Hypothalamus (tissue), 51 donors: ENCODE measurements at regions not wholly inside any gene's neighbourhood (a gene's known extent, or its start where the extent isn't known, plus 50 kb on each side); places are given as distances from the start of the nearest gene placed in this dataset.
A peak's percentile ranks its signal among the peaks of the same experiment; 100 is the strongest.
"Not testable (repeated sequence)": the region's sequence is repeated elsewhere in the genome, so short reads cannot be mapped to it uniquely, and the experiment has no call there.

Experiments
- DNase-seq, 51 donors: peaks; one replicate each; lab custom pipeline; 2025; lab: John Stamatoyannopoulos, UW

DNA sequence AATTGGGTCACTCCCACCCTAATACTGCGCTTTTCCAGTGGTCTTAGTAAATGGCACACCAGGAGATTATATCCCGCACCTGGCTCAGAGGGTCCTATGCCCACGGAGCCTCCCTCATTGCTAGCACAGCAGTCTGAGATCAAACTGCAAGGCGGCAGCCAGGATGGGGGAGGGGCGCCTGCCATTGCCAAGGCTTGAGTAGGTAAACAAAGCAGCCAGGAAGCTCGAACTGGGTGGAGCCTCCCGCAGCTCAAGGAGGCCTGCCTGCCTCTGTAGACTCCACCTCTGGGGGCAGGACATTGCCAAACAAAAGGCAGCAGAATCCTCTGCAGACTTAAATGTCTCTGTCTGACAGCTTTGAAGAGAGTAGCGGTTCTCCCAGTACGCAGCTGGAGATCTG lies 52.4 kb upstream of the PMPCB start:
- not testable (repeated sequence) for DNase-seq

DNA sequence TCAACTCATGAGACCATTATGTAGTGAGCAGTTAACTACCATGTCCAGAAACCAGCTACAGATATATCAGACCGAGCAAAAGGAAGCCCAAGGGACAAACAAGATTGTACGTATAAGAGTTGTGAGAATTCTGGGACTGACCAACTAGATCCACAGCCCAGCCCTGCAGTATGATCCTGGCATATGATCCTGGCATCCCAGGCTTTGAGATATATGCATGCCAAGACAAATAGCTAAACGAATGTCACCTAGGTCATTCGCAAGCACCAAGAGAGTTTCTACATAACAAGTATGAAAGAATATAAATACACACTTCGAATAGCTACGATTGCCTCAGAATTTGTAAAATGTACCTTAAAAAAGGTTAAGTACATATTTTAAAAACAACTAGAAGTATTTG lies 56.4 kb upstream of the PMPCB start:
- no peak for DNase-seq

DNA sequence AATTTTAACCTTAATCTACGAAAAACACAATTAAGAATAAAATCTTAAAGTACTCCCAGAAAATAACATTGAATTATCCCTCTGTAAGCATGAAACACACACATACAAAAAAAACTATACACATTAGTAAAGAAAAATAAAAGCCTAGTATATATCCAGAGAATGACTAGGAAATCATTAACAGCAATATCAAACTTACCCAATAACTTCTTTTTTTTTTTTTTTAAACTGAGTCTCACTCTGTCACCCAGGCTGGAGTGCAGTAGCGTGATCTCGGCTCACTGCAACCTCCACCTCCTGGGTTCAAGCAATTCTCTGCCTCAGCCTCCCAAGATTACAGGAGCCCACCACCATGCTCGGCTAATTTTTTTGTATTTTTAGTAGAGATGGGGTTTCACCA lies 61.4 kb upstream of the PMPCB start:
- DNase-seq: not testable (repeated sequence)

DNA sequence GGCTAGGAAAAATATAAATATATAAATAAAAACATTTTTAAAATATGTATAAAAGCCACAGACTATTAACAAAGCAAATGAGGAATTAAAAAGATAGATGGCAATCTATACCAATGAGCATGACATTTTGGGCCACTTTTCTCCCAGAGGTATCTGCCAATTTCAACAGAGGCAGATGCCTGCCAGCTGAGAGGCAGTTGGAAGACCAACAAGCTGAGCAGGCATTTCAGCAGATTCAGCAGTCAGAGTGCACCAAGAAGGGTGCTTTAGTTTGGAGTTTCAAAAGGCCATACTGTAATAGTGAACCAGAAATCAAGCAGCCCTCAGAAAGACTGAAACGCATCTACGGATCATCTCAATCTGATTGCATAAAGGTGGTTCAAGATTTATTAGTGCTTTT lies 62.4 kb upstream of the PMPCB start:
- not testable (repeated sequence) for DNase-seq

DNA sequence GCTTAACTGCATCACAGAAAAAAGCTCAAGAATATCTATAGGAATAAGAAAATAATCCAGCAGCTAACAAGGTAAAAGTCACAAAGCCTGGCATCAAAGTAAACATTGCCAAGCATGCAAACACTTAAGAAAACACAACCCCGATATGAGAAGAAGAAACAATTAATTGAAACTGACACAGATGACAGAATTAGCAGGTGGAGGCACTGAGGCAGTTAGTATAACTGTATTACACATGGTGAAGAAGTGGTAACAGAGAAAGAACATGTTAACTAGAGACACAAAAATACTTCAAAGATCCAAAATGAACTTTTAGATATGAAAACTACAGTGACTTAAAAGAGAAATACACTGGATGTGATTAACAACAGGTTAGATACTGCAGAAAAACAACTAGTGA lies 69.4 kb upstream of the PMPCB start:
- not testable (repeated sequence) for DNase-seq

DNA sequence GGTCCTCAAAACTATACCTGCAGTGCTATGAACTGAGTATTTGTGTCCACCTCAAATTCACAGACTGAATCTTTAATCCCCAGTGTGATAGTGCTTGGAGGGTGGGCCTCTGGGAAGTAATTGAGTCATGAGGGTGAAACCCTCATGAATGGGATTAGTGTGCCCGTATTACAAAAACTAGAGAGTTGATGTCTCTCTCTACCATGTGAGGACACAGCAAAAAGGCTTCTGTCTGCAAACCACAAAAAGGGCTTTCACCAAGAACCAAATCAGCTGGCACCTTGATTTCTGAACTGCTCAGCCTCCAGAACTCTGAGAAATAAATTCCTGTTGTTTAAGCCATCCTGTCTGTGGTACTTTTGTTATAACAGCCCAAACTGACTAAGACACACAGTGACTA lies 71.4 kb upstream of the PMPCB start:
- peak in 4 of 51 donors; percentile 0 to 18 (median 5) for DNase-seq

DNA sequence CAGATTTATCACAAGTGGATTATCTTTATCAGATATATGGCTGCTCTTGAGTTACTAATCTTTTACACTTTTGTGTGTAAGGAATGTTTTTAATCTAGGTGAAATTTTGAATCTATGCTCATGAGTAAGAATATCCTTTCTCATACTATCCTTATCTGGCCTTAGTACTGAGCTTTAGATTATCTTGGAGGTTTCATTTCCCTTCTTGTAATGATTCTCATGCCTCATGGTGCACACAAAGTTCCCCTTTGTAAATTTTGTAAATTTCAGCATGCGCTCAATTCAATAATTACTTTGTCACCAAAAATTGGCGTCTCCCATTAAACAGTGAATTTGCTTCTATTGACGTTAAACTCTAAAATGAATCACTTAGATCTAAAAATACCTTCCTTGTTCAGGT lies 74.2 kb upstream of the NAPEPLD start:
- DNase-seq: not testable (repeated sequence)

DNA sequence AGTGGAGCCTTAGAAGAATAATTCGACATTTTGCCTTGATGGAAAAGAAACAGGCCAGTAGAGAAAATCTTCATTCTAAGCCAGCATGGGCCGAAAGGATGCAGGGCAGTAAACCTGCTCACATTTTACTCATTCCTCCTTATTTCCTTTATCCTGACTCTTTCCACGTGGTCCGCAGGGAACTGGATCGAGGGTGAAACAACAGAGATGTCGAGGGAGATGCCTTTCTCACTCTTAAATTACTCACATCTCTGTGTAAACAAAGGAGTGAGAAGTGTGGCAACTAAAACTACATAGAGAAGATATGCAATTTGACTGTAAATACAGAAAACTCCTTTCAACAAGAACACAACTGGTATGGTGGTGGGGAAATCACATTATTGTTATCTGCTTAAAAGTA lies 62.1 kb upstream of the NAPEPLD start:
- not testable (repeated sequence) for DNase-seq

DNA sequence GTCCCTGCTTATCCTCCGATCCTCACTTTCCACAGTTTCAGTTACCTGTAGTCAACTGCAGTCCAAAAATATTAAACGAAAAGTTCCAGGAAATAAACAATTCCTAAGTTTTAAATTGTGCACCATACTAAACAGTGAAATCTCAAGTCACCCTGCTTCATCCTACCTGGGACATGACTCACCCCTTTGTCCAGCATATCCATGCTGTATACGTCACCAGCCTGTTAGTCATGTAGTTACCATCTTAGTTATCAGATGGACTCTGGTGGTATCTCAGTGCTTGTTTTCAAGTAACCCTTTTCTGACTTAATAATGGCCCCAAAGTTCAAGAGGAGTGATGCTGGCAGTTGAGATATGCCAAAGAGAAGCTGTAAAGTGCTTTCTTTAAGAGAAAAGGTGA lies 50.3 kb upstream of the NAPEPLD start:
- DNase-seq: not testable (repeated sequence)
